GM21528 (cell line): ENCODE measurements at regions not wholly inside any gene's neighbourhood (a gene's known extent, or its start where the extent isn't known, plus 50 kb on each side); places are given as distances from the start of the nearest gene placed in this dataset.
"Not testable (repeated sequence)": the region's sequence is repeated elsewhere in the genome, so short reads cannot be mapped to it uniquely, and the experiment has no call there.

Source experiments
- ATAC-seq: cut with Tn5 transposase; IDR thresholded peaks from one replicate; pipeline ENCODE4 v1.9.1; 2021; ENCODE audit warnings: mild to moderate bottlenecking, moderate library complexity; ENCODE audit not compliant: unreplicated experiment, low FRiP score

- no peak for ATAC-seq
These were observed 266.2 kb upstream of the FOXF1 start for GRCh38 chr16:86244158-86244557.

DNA sequence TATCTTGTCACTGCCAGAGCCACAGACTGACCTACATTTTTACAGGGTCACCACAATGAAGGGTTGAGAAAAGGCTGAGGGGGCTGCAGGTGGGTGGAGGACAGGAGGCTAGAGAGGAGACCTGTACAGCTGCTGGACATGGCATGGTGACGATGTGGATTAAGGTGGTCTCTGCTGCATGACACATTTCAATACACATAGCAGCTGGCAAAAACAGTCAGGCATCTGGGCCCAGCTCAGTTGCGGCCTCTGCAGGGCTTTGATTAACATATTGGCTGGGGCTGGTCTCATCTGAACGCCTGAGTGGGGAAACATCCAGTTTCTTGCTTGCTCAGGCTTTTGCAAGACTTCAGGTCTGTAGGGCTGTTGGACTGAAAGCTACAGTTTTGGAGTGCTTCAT is 265.4 kb upstream of the FOXF1 start:
- ATAC-seq: no peak

GRCh38 chr16:86245351-86245750 is 265.0 kb upstream of the FOXF1 start:
- no peak for ATAC-seq

DNA sequence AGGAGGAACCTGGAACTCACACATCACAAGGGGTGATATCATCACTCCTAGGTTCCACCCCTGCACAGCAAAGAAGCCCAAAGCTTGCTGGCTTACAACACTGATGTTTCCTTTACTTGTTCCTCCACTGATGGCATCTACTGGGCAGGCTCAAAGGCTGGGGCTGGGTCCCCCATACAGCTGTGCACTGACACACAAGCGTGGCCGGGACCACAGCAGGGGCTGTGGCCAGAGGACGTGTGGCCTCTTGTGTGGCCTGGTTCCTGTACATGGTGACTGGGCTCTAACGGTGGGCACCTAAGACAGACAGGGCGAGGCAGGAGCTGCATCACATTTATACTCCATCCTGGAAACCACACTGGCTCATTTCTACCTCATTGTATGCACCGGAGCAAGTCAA is 264.4 kb upstream of the FOXF1 start:
- ATAC-seq: no peak

GRCh38 chr16:86248310-86248905 is 261.9 kb upstream of the FOXF1 start:
- no peak for ATAC-seq

DNA sequence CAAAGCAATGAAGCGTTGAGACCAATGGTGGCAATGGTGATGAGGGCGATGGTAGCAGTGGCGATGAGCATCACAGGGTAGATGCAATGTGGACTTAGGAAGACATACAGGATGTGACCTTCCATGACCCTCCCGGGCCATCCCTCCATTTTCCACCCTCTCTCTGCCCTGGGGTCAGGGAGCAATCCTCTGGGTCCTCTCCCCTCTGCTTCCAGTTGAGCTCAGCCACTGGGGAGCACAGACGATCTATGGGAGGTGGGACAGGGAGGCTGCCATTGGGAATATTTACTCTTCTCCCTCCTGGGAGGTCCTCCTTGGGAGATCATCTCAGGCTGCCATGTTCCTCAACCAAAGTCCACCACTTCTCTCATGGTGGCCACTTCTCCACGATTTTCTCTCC is 260.7 kb upstream of the FOXF1 start:
- ATAC-seq: no peak

GRCh38 chr16:86251682-86252081 is 258.6 kb upstream of the FOXF1 start:
- no peak for ATAC-seq

DNA sequence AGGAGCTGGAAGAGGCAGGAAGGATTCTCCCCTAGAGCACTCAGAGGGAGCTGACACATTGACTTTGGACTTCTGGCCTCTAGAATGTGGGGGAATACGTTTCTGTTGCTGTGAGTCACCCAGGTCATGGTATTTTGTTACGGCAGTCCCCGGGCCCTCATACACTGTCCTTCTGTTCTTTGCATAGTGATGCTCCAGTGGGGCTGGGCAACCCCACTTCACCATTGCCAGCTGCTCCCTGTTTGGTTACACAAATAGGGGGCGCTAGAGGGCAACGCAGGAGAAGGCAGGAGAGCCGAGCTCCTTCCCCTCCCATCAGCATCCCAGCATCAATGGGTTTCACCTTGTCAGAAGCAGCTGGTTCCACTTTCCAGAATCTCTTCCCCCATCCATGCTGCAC is 257.7 kb upstream of the FOXF1 start:
- ATAC-seq: no peak

DNA sequence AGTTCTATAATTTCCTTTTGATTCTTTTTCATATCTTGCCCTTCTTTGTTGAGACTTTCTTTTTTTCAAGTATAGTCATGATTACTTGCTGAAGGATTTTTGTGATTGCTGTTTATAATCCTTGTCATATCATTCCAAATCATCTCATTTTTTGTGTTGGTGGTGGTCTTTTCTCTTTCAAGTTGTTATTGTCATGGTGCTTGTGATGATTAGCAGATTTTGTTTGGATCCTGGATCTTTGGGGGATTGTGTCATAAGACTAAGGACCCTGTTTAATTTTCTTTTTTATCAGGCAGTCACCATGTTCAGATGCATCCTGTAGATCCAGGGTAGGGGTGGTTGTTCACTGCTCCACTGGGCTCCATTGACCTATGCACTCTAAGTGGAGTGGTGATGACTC is 254.4 kb upstream of the FOXF1 start:
- ATAC-seq: no peak

DNA sequence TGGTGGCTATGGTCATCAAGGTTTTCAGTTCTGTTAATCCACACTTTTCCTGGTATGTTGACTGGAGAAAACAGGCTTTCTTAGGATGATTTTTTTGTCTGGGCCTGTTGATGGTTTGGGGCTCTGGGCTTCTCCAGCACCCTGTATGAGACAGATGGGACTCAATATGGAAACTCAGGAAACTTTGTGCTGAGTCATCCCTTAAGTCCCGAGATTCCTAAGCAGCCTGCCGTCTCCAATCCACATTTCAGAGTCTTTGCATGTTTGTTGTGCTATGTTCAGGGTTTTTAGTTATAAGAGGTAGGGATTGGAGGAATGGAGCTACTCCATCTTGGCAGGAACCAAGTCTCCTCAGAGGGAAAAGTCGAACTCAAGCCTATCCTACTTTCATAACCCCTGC is 253.3 kb upstream of the FOXF1 start:
- no peak for ATAC-seq

GRCh38 chr16:86257546-86257945 is 252.8 kb upstream of the FOXF1 start:
- no peak for ATAC-seq

DNA sequence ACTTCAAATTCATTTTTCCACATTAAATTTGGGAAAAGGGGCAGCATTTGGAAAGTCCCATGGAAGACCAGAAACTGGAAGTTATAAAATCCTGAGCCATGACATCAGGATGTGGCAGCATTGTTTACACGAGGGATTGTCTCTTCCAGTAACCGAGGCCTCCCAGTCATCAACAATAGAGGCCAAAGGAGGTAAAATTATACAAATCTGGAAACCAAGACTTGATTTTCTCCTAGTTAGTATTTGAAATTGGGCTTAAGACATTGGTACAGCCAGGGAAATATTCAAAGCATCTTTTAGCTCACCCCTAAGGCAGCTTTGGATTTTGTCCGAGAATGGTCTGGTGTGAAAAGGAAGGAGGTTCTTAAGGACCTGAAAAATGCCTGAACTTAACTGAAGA is 251.6 kb upstream of the FOXF1 start:
- ATAC-seq: no peak

- ATAC-seq: no peak
These were observed 250.8 kb upstream of the FOXF1 start for GRCh38 chr16:86259499-86259898.

- no peak for ATAC-seq
These were observed 248.9 kb upstream of the FOXF1 start for GRCh38 chr16:86261379-86261778.

DNA sequence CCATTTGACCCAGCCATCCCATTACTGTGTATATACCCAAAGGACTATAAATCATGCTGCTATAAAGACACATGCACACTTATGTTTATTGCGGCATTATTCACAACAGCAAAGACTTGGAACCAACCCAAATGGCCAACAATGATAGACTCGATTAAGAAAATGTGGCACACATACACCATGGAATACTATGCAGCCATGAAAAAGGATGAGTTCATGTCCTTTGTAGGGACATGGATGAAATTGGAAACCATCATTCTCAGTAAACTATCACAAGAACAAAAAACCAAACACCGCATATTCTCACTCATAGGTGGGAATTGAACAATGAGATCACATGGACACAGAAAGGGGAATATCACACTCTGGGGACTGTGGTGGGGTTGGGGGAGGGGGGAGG is 242.7 kb upstream of the FOXF1 start:
- ATAC-seq: not testable (repeated sequence)

DNA sequence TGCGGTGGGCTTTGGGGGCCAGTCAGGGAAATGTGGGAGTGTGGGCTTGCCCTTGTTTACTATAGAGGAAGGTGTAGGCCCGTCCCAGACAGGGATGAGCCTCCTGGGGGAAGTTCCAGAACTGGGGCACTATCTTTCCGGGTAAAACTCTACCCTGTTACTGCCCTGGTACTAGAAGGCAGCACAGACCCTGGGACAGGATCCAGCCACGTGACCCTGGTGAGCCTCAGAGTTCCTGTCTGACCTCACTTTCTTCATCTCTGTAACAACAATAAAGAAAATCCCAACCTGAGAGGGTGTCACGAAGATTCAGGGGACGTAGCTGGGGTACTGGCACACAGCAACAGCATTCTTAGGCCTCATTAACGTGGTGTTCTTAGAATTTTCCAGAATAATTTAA is 239.6 kb upstream of the FOXF1 start:
- no peak for ATAC-seq

- no peak for ATAC-seq
These were observed 237.6 kb upstream of the FOXF1 start for GRCh38 chr16:86272744-86273143.

DNA sequence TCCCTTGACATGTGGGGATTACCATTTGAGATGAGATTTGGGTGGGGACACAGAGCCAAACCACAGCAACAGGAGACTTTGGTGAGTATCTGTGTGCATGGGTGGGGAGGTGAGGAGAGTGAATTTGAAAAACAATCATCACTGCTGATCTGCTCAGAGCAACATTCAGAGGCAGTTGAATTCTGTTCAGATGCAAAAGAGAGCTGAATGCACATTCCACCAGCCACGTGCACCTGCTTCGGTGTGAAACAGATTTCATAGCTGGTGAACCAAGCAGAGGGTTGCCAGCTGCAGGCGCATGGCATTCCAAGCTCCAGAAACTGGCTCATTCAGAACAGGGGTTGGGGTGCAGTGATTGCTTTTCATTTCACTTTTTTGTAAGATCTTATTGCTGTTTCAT is 233.1 kb upstream of the FOXF1 start:
- no peak for ATAC-seq

GRCh38 chr16:86277859-86278258 is 232.5 kb upstream of the FOXF1 start:
- ATAC-seq: not testable (repeated sequence)

DNA sequence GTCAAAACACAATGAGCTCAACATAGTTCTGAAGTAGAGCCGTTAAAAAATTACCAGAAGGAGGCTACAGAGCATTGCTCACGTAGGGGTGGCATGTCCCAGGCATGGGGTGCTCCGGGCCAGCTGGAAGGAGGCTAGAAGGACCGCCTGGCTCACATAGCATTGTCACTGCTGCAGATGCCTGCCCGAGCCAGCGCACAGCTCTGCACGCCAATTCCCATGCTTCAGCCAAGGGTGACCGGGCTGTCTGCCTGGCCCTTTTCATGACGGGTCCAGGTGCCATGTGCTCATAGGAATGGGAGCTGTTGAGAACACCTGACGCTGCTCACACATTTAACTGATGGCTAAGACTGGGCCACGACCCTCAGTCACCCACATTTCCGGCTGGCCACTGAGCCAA is 228.9 kb upstream of the FOXF1 start:
- no peak for ATAC-seq

DNA sequence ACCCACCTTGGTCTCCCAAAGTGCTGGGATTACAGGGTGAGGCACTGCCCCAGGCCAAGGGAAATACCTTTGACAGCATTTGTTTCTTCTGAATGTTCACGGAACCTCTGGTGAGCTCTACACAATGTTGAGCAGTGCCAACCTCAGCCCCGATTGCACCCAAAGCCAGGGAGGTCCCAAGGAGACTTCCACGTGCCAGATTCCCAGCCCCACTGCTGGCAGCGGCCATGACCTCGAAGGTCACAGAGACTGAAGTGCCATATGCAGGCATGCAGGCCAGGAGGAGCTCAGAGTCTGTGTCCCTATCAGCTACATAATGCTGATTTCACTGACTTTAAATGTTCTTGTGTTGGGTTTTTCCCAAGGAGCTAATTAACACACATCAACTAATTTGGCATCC is 226.4 kb upstream of the FOXF1 start:
- no peak for ATAC-seq

- ATAC-seq: no peak
These were observed 224.9 kb upstream of the FOXF1 start for GRCh38 chr16:86285421-86285820.
